IMR-90 (cell line): ENCODE measurements at regions not wholly inside any gene's neighbourhood (a gene's known extent, or its start where the extent isn't known, plus 50 kb on each side); places are given as distances from the start of the nearest gene placed in this dataset.

Experiments
- ATAC-seq: fragments of 200-7000 bp; cut with Tn5 transposase; 2 replicates; pipeline ENCODE4 v1.9.1; 2020; ENCODE audit warnings: low read depth, mild to moderate bottlenecking, moderate library complexity
- BruUV-seq: library from RNA; stranded (reverse); fragments of 400-500 nt; replicated peaks from 2 replicates; lab custom pipeline; 2021; lab: Mats Ljungman, UMichigan
- CTCF ChIA-PET: fragments of 300-600 bp; formaldehyde crosslinking; extraction: SDS; loops from one replicate; lab custom pipeline; 2021; ENCODE audit warnings: antibody characterized with exemption; lab: Yijun Ruan, JAX
- POLR2A ChIA-PET: fragments of 300-600 bp; sonication (Branson Sonifier 250); formaldehyde crosslinking; loops from one replicate; lab custom pipeline; 2022; ENCODE audit warnings: antibody characterized with exemption; ENCODE audit not compliant: unreplicated experiment; lab: Charles Lee
- DNase-seq: peaks from one replicate; pipeline ENCODE4 v3.0.0; 2013
- H2AFZ ChIP-seq: replicated peaks from 2 replicates; pipeline ENCODE3; 2013; ENCODE audit warnings: low read length, mild to moderate bottlenecking; ENCODE audit not compliant: poor library complexity
- H2AK5ac ChIP-seq: 2 replicates; pipeline ENCODE4 v1.6.1; 2013; ENCODE audit warnings: low read depth, low read length, inconsistent platforms
- H2AK9ac ChIP-seq: replicated peaks from 2 replicates; pipeline ENCODE3; 2013; ENCODE audit warnings: mild to moderate bottlenecking, low read depth, low read length, moderate library complexity; ENCODE audit not compliant: poor library complexity
- H2BK120ac ChIP-seq: 2 replicates; pipeline ENCODE4 v1.6.1; 2013; ENCODE audit warnings: low read depth, low read length, inconsistent platforms
- H2BK15ac ChIP-seq: 3 replicates; pipeline ENCODE4 v1.6.1; 2013; ENCODE audit warnings: low read depth, low read length, inconsistent platforms
- H2BK20ac ChIP-seq: 2 replicates; pipeline ENCODE4 v1.6.1; 2013; ENCODE audit warnings: low read depth, mild to moderate bottlenecking, inconsistent platforms, low read length, moderate library complexity
- H2BK5ac ChIP-seq: 2 replicates; pipeline ENCODE4 v1.6.1; 2013; ENCODE audit warnings: mild to moderate bottlenecking, low read depth, low read length, inconsistent platforms; ENCODE audit not compliant: poor library complexity, severe bottlenecking
- H3K14ac ChIP-seq: replicated peaks from 2 replicates; pipeline ENCODE4 v1.6.1; 2013; ENCODE audit warnings: low read depth, low read length, inconsistent platforms
- H3K18ac ChIP-seq: 2 replicates; pipeline ENCODE4 v1.6.1; 2013; ENCODE audit warnings: low read depth, low read length, control low read depth
- H3K23ac ChIP-seq: 2 replicates; pipeline ENCODE4 v1.6.1; 2013; ENCODE audit warnings: low read depth, low read length, inconsistent platforms
- H3K27ac ChIP-seq: 2 replicates; pipeline ENCODE4 v1.5.1; 2013; ENCODE audit warnings: mild to moderate bottlenecking, control low read depth, low read length; ENCODE audit not compliant: insufficient read depth
- H3K27me3 ChIP-seq: 2 replicates; pipeline ENCODE4 v1.6.1; 2013; ENCODE audit warnings: low read length; ENCODE audit not compliant: control insufficient read depth, insufficient read depth
- H3K36me3 ChIP-seq: 2 replicates; pipeline ENCODE4 v1.6.1; 2013; ENCODE audit warnings: low read length, mixed read lengths; ENCODE audit not compliant: control insufficient read depth, insufficient read depth
- H3K4ac ChIP-seq: 2 replicates; pipeline ENCODE4 v1.6.1; 2013; ENCODE audit warnings: low read depth, low read length, inconsistent platforms
- H3K4me1 ChIP-seq: 2 replicates; pipeline ENCODE4 v1.6.1; 2013; ENCODE audit warnings: low read length, mixed read lengths; ENCODE audit not compliant: control insufficient read depth, insufficient read depth
- H3K4me2 ChIP-seq: 2 replicates; pipeline ENCODE4 v1.6.1; 2013; ENCODE audit warnings: low read depth, mild to moderate bottlenecking, control low read depth, low read length, moderate library complexity
- H3K4me3 ChIP-seq: 2 replicates; pipeline ENCODE4 v1.5.1; 2013; ENCODE audit warnings: low read depth, mild to moderate bottlenecking, control low read depth, low read length, moderate library complexity; ENCODE audit not compliant: insufficient read depth
- H3K56ac ChIP-seq: 2 replicates; pipeline ENCODE4 v1.6.1; 2013; ENCODE audit warnings: low read length, inconsistent platforms; ENCODE audit not compliant: insufficient read depth; ENCODE audit errors: extremely low read depth
- H3K79me1 ChIP-seq, 2 experiments: 2 replicates each; pipeline ENCODE4 v1.6.1; 2013; ENCODE audit warnings: low read length in 2 of 2, inconsistent platforms in 1 of 2, low read depth in 1 of 2
- H3K9ac ChIP-seq: 2 replicates; pipeline ENCODE4 v1.6.1; 2013; ENCODE audit warnings: low read depth, low read length, control low read depth
- H3K9me1 ChIP-seq: 2 replicates; pipeline ENCODE4 v1.6.1; 2013; ENCODE audit warnings: low read length, inconsistent platforms; ENCODE audit not compliant: insufficient read depth
- H3K9me3 ChIP-seq: 2 replicates; pipeline ENCODE4 v1.6.1; 2013; ENCODE audit warnings: low read length; ENCODE audit not compliant: control insufficient read depth, insufficient read depth
- H4K20me1 ChIP-seq: 2 replicates; pipeline ENCODE4 v1.6.1; 2013; ENCODE audit warnings: low read length, inconsistent platforms; ENCODE audit not compliant: insufficient read depth
- H4K5ac ChIP-seq: 2 replicates; pipeline ENCODE4 v1.6.1; 2013; ENCODE audit warnings: mild to moderate bottlenecking, low read depth, low read length, control low read depth
- H4K8ac ChIP-seq, 2 experiments: 2 replicates each; pipeline ENCODE4 v1.6.1; 2013; ENCODE audit warnings: low read depth in 2 of 2, low read length in 2 of 2, control low read depth in 1 of 2, inconsistent platforms in 1 of 2
- H4K91ac ChIP-seq: 2 replicates; pipeline ENCODE4 v1.6.1; 2013; ENCODE audit warnings: low read depth, low read length, inconsistent platforms; ENCODE audit not compliant: insufficient read depth
- BHLHE40 ChIP-seq: fragments of 150-350 bp; IDR thresholded peaks from 2 replicates; pipeline ENCODE4 v1.6.1; 2016; ENCODE audit warnings: mild to moderate bottlenecking, low read depth, low read length
- CEBPB ChIP-seq: IDR thresholded peaks from 2 replicates; pipeline ENCODE4 v1.6.1; 2012; ENCODE audit warnings: low read depth, low read length, improper control_type of control experiment
- MAFK ChIP-seq: IDR thresholded peaks from 2 replicates; pipeline ENCODE4 v1.6.1; 2012; ENCODE audit warnings: low read depth, low read length, improper control_type of control experiment
- MXI1 ChIP-seq: IDR thresholded peaks from 2 replicates; pipeline ENCODE4 v1.6.1; 2012; ENCODE audit warnings: low read depth, mild to moderate bottlenecking, low read length, moderate library complexity, borderline replicate concordance
- NFE2L2 ChIP-seq: fragments of 150-350 bp; IDR thresholded peaks from 2 replicates; pipeline ENCODE4 v1.6.1; 2016; ENCODE audit warnings: low read depth, mild to moderate bottlenecking, low read length
- POLR2A ChIP-seq: IDR thresholded peaks from 2 replicates; pipeline ENCODE4 v1.6.1; 2012; ENCODE audit warnings: mild to moderate bottlenecking, low read depth, low read length
- RAD21 ChIP-seq: IDR thresholded peaks from 2 replicates; pipeline ENCODE4 v1.6.1; 2012; ENCODE audit warnings: low read length, improper control_type of control experiment
- RCOR1 ChIP-seq: IDR thresholded peaks from 2 replicates; pipeline ENCODE4 v1.6.1; 2012; ENCODE audit warnings: mild to moderate bottlenecking, low read length, improper control_type of control experiment; ENCODE audit not compliant: insufficient replicate concordance
- RFX5 ChIP-seq: IDR thresholded peaks from 2 replicates; pipeline ENCODE4 v1.8.0; 2012; ENCODE audit warnings: low read depth, mild to moderate bottlenecking, low read length, moderate library complexity
- SMC3 ChIP-seq: fragments of 150-350 bp; IDR thresholded peaks from 2 replicates; pipeline ENCODE4 v1.6.1; 2016; ENCODE audit warnings: low read depth, mild to moderate bottlenecking, antibody characterized with exemption, low read length, moderate library complexity
- WGBS, 2 experiments: methylation state at CpG; one replicate each; pipeline versions ENCODE4 v1.1.5 to v1.1.7; 2013; ENCODE audit warnings: missing lambda C conversion rate in 2 of 2; ENCODE audit not compliant: insufficient read length in 1 of 2; ENCODE audit errors: extremely low coverage in 2 of 2; 5-methylcytosine and 5-hydroxymethylcytosine counted together
- dilution Hi-C: fragments of 300-500 bp; cut with HindIII; formaldehyde crosslinking; loops from one replicate; pipeline ENCODE4 v1.14.3; 2018; ENCODE audit warnings: low sequenced_read_pairs; ENCODE audit not compliant: unreplicated experiment
- in situ Hi-C: fragments of 300-500 bp; cut with MboI; formaldehyde crosslinking; loops from 3 replicates; pipeline ENCODE4 v1.14.3; 2019; ENCODE audit warnings: low sequenced_read_pairs, inconsistent platforms, mixed read lengths
- intact Hi-C: fragments of 100-400 bp; cut with micrococcal nuclease; formaldehyde crosslinking; loops from 2 replicates; pipeline ENCODE4 v1.10.0; 2022
- TF ChIP-seq, protein P1 (sequence below): conservative IDR thresholded peaks from 2 replicates; pipeline ENCODE4 v1.5.1; 2012; ENCODE audit warnings: mild to moderate bottlenecking, low read depth, low read length, improper control_type of control experiment

DNA sequence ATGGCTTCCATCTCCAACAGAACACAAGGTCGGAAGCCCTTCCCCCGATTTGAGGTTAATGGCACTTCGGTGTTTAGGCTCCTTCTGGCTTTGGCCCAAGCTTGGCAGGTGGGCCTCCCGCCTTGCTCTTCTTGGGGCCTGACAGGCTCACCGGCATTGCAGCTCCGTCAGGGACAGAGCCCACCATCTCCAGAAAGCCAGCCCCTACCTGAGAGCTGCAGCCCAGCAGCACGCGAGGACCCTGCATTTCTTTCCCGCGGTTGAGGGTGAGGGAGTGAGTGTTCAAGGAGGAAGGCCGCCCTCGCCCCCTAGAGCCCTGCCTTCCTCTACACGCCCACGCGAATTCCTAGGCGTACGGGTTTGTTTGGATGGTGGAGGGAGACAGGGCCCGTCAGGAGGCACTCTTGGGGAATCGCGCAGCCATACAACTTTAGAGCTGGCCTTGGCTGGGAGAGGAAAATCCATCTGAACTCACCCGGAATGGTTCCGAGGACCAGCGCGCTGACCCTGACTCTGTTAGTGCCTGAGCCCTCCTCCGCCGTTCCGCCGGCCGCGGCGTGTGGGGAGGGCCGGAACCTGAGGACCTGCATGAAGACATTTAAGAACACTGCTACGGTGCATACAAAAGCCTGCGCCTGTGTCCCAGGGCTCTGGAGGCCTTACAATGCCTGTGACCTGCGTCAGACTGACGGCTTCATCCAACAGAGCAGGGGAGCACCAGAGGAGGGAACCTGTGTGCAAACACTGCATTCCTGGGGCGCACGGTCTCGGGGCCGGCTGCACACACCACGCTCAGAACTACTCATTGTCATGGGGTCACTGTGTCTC is 73.8 kb downstream of the MRPL36 start:
- H2AFZ ChIP-seq, result peak overlapping the region; percentile 61
- H3K23ac ChIP-seq, result no peak overlapping the region
- H3K27ac ChIP-seq, result no peak overlapping the region
- no peak overlapping the region; the same call in 1 of the 2 replicates for H3K4me2 ChIP-seq
- no peak overlapping the region for H2AK5ac ChIP-seq
- H4K8ac ChIP-seq, result no peak overlapping the region
- H3K18ac ChIP-seq, result no peak overlapping the region
- H2AK9ac ChIP-seq, result no peak overlapping the region
- H3K27me3 ChIP-seq, result peaks cover 5% of the 10 kb centered on the region; the same call in 1 of the 2 replicates
- ChIA-PET CTCF (no interaction called here), POLR2A (no interaction called here)
- H2BK5ac ChIP-seq, result no peak overlapping the region
- no peak overlapping the region for H4K91ac ChIP-seq
- DNase-seq, result no peak
- H3K9ac ChIP-seq, result no peak overlapping the region
- no peak overlapping the region for H3K14ac ChIP-seq
- TF ChIP-seq, protein P1, sequence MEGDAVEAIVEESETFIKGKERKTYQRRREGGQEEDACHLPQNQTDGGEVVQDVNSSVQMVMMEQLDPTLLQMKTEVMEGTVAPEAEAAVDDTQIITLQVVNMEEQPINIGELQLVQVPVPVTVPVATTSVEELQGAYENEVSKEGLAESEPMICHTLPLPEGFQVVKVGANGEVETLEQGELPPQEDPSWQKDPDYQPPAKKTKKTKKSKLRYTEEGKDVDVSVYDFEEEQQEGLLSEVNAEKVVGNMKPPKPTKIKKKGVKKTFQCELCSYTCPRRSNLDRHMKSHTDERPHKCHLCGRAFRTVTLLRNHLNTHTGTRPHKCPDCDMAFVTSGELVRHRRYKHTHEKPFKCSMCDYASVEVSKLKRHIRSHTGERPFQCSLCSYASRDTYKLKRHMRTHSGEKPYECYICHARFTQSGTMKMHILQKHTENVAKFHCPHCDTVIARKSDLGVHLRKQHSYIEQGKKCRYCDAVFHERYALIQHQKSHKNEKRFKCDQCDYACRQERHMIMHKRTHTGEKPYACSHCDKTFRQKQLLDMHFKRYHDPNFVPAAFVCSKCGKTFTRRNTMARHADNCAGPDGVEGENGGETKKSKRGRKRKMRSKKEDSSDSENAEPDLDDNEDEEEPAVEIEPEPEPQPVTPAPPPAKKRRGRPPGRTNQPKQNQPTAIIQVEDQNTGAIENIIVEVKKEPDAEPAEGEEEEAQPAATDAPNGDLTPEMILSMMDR, result no peak
- TF ChIP-seq POLR2A (no peak), NFE2L2 (no peak), RFX5 (no peak), SMC3 (no peak), MXI1 (no peak), CEBPB (no peak), MAFK (no peak), RCOR1 (no peak), RAD21 (no peak), BHLHE40 (no peak)
- H4K20me1 ChIP-seq, result no peaks in the 10 kb centered on the region
- H3K4ac ChIP-seq, result no peak overlapping the region
- in situ Hi-C loops, result no loop called here
- H3K9me3 ChIP-seq, result no peaks in the 10 kb centered on the region
- H3K56ac ChIP-seq, result no peak overlapping the region
- H2BK15ac ChIP-seq, result no peak overlapping the region
- H3K9me1 ChIP-seq, result no peaks in the 10 kb centered on the region
- no peak for ATAC-seq
- BruUV-seq, result no TSS peak
- no peaks in the 10 kb centered on the region for H3K36me3 ChIP-seq
- no peaks in the 10 kb centered on the region for H3K79me1 ChIP-seq
- no peak overlapping the region for H4K5ac ChIP-seq
- dilution Hi-C loops, result no loop called here
- no peak overlapping the region for H2BK20ac ChIP-seq
- no peak overlapping the region for H3K4me3 ChIP-seq
- intact Hi-C loops, result no loop called here
- WGBS, 2 experiments, result 73% methylated on average over 19 of the region's 41 CpGs; no CpG with 5 or more reads in 1 of the 2 experiments
- H2BK120ac ChIP-seq, result no peak overlapping the region
- no peaks in the 10 kb centered on the region for H3K4me1 ChIP-seq
